HEK293T (cell line): ENCODE measurements at regions not wholly inside any gene's neighbourhood (a gene's known extent, or its start where the extent isn't known, plus 50 kb on each side); places are given as distances from the start of the nearest gene placed in this dataset.

Source experiments
- CTCF ChIA-PET: fragments of 350-600 bp; formaldehyde crosslinking; extraction: SDS; loops from one replicate; lab custom pipeline; 2021; ENCODE audit warnings: antibody characterized with exemption, inconsistent platforms; lab: Yijun Ruan, JAX
- POLR2A ChIA-PET: fragments of 350-600 bp; formaldehyde crosslinking; extraction: SDS; loops from one replicate; lab custom pipeline; 2020; ENCODE audit warnings: antibody characterized with exemption, inconsistent platforms; lab: Yijun Ruan, JAX
- DNase-seq: peaks from one replicate; pipeline ENCODE4 v3.0.0; 2012; ENCODE audit warnings: mixed read lengths; ENCODE audit errors: extremely low spot score
- ARNT ChIP-seq: fragments of 450-650 bp; IDR thresholded peaks from 2 replicates; pipeline ENCODE4 v1.6.1; 2017; ENCODE audit warnings: mild to moderate bottlenecking
- BHLHE40 ChIP-seq: fragments of 450-650 bp; IDR thresholded peaks from 2 replicates; pipeline ENCODE4 v1.6.1; 2016; ENCODE audit warnings: mild to moderate bottlenecking, moderate library complexity, borderline replicate concordance
- CTBP1 ChIP-seq: fragments of 450-650 bp; IDR thresholded peaks from 2 replicates; pipeline ENCODE4 v1.6.1; 2016; ENCODE audit warnings: borderline replicate concordance
- ELF4 ChIP-seq: fragments of 450-650 bp; IDR thresholded peaks from 2 replicates; pipeline ENCODE4 v1.6.1; 2017; ENCODE audit warnings: antibody characterized with exemption
- FOXA1 ChIP-seq: fragments of 450-650 bp; IDR thresholded peaks from 2 replicates; pipeline ENCODE4 v1.6.1; 2016; ENCODE audit warnings: mild to moderate bottlenecking
- FOXK2 ChIP-seq: fragments of 450-650 bp; IDR thresholded peaks from 2 replicates; pipeline ENCODE4 v1.6.1; 2016; ENCODE audit warnings: mild to moderate bottlenecking
- FOXM1 ChIP-seq: fragments of 450-650 bp; IDR thresholded peaks from 2 replicates; pipeline ENCODE4 v1.6.1; 2017; ENCODE audit warnings: mild to moderate bottlenecking, borderline replicate concordance
- HDGF ChIP-seq: fragments of 450-650 bp; IDR thresholded peaks from 2 replicates; pipeline ENCODE4 v1.6.1; 2017; ENCODE audit warnings: antibody characterized with exemption, borderline replicate concordance
- L3MBTL2 ChIP-seq: fragments of 450-650 bp; conservative IDR thresholded peaks from 2 replicates; pipeline ENCODE4 v1.6.1; 2016; ENCODE audit warnings: mild to moderate bottlenecking
- LEF1 ChIP-seq: fragments of 450-650 bp; IDR thresholded peaks from 2 replicates; pipeline ENCODE4 v1.6.1; 2017; ENCODE audit warnings: mild to moderate bottlenecking, borderline replicate concordance
- NFRKB ChIP-seq: fragments of 450-650 bp; IDR thresholded peaks from 2 replicates; pipeline ENCODE4 v1.6.1; 2016; ENCODE audit warnings: mild to moderate bottlenecking, moderate library complexity
- SP1 ChIP-seq: fragments of 450-650 bp; IDR thresholded peaks from 2 replicates; pipeline ENCODE4 v1.6.1; 2017
- SUZ12 ChIP-seq: fragments of 450-650 bp; IDR thresholded peaks from 2 replicates; pipeline ENCODE4 v1.6.1; 2016; ENCODE audit warnings: mild to moderate bottlenecking
- TARDBP ChIP-seq: fragments of 450-650 bp; IDR thresholded peaks from 2 replicates; pipeline ENCODE4 v1.6.1; 2016
- ZNF384 ChIP-seq: fragments of 450-650 bp; IDR thresholded peaks from 2 replicates; pipeline ENCODE4 v1.6.1; 2016
- TF ChIP-seq, protein P1 (sequence below): fragments of 450-650 bp; IDR thresholded peaks from 2 replicates; pipeline ENCODE4 v1.6.1; 2016

GRCh38 chr6:74093361-74093760, 397.4 kb downstream of the CD109 start:
- TF ChIP-seq CTBP1 (no peak), NFRKB (no peak), L3MBTL2 (no peak), FOXK2 (no peak), BHLHE40 (no peak), SUZ12 (no peak), ZNF384 (no peak), FOXM1 (no peak), ARNT (no peak), HDGF (no peak), FOXA1 (no peak)
- TF ChIP-seq, protein P1, sequence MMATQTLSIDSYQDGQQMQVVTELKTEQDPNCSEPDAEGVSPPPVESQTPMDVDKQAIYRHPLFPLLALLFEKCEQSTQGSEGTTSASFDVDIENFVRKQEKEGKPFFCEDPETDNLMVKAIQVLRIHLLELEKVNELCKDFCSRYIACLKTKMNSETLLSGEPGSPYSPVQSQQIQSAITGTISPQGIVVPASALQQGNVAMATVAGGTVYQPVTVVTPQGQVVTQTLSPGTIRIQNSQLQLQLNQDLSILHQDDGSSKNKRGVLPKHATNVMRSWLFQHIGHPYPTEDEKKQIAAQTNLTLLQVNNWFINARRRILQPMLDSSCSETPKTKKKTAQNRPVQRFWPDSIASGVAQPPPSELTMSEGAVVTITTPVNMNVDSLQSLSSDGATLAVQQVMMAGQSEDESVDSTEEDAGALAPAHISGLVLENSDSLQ = no peak
- ChIA-PET POLR2A (no interaction called here), CTCF (interaction anchor here (1.0 to 1.3 kb wide), 3 partner anchors 9 to 1115 kb away, joined by 3 to 4 read pairs (median 3); no protein-coding TSS in a partner anchor)
- no peak for DNase-seq

DNA sequence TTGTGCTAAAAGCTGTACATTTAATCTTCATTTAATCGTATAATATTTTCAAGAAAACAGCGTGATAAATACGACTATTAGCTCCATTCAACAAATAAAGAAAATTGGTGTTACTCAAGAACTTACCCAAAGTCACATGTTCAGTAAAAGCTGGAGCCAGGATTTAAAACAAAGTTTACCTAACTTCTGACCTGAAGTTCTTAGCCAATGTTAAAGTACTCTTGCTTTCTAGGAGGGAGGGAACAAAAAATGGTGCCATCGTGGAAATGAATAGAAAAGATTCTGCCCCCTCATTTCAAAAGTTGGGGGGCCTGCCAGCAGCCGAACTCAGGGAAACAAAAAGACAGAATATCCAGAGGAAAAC, 395.8 kb downstream of the CD109 start:
- no peak for TF ChIP-seq ZNF384
- TF ChIP-seq FOXA1 = no peak
- TF ChIP-seq FOXK2 = no peak
- no peak for TF ChIP-seq LEF1
- TF ChIP-seq SUZ12 = no peak
- TF ChIP-seq CTBP1 = no peak
- no peak for TF ChIP-seq BHLHE40
- TF ChIP-seq ELF4 = no peak
- no peak for DNase-seq
- ChIA-PET POLR2A (no interaction called here), CTCF (interaction anchor here (1.6 to 1.7 kb wide), 2 partner anchors 1114 to 1117 kb away, joined by 3 to 8 read pairs; partner anchors contain the start of gene COL12A1)

DNA sequence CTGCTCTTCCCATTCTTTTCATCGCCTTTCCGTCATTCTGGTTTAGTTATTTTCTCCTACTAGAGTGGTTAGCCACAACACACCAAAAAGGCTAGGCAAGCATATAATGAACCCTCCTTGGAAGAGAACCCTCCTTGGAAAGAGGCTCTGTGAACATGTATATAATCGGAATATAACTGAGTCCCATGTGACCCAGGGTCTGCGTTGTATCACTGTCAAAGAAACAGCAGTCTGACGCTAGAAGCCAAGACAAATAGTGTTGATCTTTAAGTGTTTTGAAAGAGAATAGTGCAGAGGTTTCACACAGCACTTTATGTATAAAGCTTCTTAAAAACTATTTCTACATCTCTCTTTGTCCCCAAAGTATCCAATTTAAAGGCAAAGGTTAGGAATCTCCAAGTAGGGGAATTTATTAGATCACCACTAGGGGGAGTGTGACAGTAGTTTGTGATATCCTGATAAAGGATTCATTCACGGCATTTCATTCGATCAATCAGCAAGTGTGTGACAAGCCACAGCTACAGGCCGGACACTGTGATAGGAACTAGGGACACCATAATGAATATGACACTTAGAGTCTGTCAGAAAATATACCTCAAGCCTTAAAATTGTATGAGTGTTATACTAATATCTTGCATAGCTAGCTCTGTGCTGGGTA, 395.3 kb downstream of the CD109 start:
- TF ChIP-seq FOXM1 (no peak), CTBP1 (no peak), NFRKB (no peak)
- TF ChIP-seq, protein P1 = peak; percentile 44; the same call in 1 of the 2 replicates
- ChIA-PET POLR2A (no interaction called here), CTCF (interaction anchor here (0.6 to 1.7 kb wide), 3 partner anchors 1114 to 1369 kb away, joined by 3 to 8 read pairs (median 3); partner anchors contain the start of gene COL12A1)
- DNase-seq = peak; percentile 36

DNA sequence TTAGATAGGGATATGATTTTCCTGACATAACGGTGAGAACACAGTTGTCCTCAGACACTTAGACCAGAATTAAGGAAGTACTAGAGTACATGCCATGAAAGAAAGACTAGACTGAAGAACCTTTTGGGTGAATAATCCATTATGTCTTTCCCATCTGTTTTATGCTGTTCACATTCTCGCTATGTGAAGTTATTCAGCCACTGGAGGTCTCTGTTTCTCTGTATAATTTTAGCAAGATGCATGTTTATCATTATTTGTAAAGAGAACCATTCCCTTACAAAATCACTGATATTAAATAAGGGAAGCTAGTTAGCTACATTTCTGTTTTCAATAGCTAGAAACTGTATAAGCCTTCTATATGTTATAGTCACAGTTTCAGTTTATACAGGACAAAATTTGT, 391.9 kb downstream of the CD109 start:
- no peak for DNase-seq
- CTCF ChIA-PET = no interaction called here
- TF ChIP-seq ZNF384 (no peak), SUZ12 (no peak), FOXA1 (no peak), LEF1 (no peak), FOXM1 (no peak), ARNT (no peak), BHLHE40 (no peak)
- POLR2A ChIA-PET = no interaction called here

DNA sequence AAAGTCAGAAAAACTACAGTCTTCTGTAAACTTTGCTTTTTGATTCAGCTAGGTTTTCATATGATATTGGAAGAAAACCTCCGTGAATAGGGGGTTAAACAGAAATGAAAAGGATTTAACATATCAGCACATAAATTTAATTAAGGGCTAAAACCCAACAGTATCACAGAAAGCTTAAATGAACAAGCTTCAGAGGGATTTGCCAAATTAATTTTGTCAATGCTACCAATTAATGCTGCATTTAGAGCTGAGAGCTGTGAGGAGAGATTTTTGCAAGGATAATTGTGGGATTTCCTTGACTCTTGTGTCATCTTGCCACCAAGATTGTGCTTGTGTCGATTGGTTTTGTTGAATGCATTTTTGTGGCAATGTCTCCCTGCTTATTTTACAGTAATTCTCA, 379.9 kb downstream of the CD109 start:
- no peak for DNase-seq
- ChIA-PET POLR2A (no interaction called here), CTCF (no interaction called here)
- TF ChIP-seq NFRKB = no peak
- no peak for TF ChIP-seq LEF1
- TF ChIP-seq TARDBP = no peak
- no peak for TF ChIP-seq ARNT
- no peak for TF ChIP-seq ZNF384
- TF ChIP-seq CTBP1 = no peak
- TF ChIP-seq, protein P1 = no peak
- TF ChIP-seq FOXM1 = no peak
- TF ChIP-seq FOXK2 = no peak
- TF ChIP-seq ELF4 = no peak
- no peak for TF ChIP-seq L3MBTL2
- no peak for TF ChIP-seq SUZ12

- ChIA-PET CTCF (interaction anchor here (0.9 kb wide), 1 partner anchor 291 kb away, joined by 6 read pairs; no protein-coding TSS in a partner anchor), POLR2A (no interaction called here)
- TF ChIP-seq ARNT = no peak
- no peak for TF ChIP-seq ZNF384
- TF ChIP-seq, protein P1 = no peak
- no peak for TF ChIP-seq FOXM1
- no peak for TF ChIP-seq FOXK2
- TF ChIP-seq TARDBP = no peak
- TF ChIP-seq NFRKB = no peak
- no peak for DNase-seq
Measured at GRCh38 chr6:74075323-74075722, 379.3 kb downstream of the CD109 start.

DNA sequence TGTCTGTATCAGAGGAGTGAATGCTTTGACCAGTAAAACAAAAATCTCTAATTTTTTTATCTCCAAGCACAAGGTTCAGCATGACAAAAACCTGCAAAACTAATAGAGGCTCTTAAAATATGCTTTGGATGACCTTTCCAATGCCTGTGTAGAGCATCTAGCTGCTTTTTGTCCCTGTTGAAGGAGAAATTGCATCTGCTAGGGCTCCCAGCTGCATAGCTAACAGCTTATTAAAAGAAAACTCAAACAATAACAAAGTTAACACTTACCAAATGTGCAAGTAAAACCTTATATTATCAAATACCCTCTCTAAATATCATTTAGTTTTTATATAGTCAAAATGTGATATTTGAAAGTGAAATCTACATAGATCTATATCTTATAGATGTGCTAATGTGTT, 378.6 kb downstream of the CD109 start:
- ChIA-PET CTCF (interaction anchor here (0.9 kb wide), 1 partner anchor 292 kb away, joined by 6 read pairs; no protein-coding TSS in a partner anchor), POLR2A (no interaction called here)
- TF ChIP-seq ELF4 (no peak), FOXM1 (no peak), HDGF (no peak), SP1 (no peak), FOXK2 (no peak), FOXA1 (no peak), BHLHE40 (no peak)
- no peak for DNase-seq
